GM21515 (cell line): ENCODE measurements at regions not wholly inside any gene's neighbourhood (a gene's known extent, or its start where the extent isn't known, plus 50 kb on each side); places are given as distances from the start of the nearest gene placed in this dataset.
"Not testable (repeated sequence)": the region's sequence is repeated elsewhere in the genome, so short reads cannot be mapped to it uniquely, and the experiment has no call there.

ENCODE experiments used
- ATAC-seq: cut with Tn5 transposase; IDR thresholded peaks from one replicate; pipeline ENCODE4 v1.9.1; 2021; ENCODE audit not compliant: unreplicated experiment

- not testable (repeated sequence) for ATAC-seq
Observed at GRCh38 chr20:47842004-47842403, 56.7 kb upstream of the SULF2 start.

GRCh38 chr20:47836256-47836817, 51.1 kb upstream of the SULF2 start:
- not testable (repeated sequence) for ATAC-seq
